ENCODE measurements at regions not wholly inside any gene's neighbourhood (a gene's known extent, or its start where the extent isn't known, plus 50 kb on each side); places are given as distances from the start of the nearest gene placed in this dataset.
A peak's percentile ranks its signal among the peaks of the same experiment; 100 is the strongest.

GRCh38 chr7:142365410-142365842 is 107.6 kb upstream of the PRSS58 start:
- no peak overlapping the region for H3K4me3 ChIP-seq (ENCODE audit: low read depth, low read length)
- TF ChIP-seq, protein P1, sequence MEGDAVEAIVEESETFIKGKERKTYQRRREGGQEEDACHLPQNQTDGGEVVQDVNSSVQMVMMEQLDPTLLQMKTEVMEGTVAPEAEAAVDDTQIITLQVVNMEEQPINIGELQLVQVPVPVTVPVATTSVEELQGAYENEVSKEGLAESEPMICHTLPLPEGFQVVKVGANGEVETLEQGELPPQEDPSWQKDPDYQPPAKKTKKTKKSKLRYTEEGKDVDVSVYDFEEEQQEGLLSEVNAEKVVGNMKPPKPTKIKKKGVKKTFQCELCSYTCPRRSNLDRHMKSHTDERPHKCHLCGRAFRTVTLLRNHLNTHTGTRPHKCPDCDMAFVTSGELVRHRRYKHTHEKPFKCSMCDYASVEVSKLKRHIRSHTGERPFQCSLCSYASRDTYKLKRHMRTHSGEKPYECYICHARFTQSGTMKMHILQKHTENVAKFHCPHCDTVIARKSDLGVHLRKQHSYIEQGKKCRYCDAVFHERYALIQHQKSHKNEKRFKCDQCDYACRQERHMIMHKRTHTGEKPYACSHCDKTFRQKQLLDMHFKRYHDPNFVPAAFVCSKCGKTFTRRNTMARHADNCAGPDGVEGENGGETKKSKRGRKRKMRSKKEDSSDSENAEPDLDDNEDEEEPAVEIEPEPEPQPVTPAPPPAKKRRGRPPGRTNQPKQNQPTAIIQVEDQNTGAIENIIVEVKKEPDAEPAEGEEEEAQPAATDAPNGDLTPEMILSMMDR (IDR thresholded peaks at IDR 0.05; ENCODE audit: low read depth, low read length): no peak

GRCh38 chr7:142364551-142364950 is 106.7 kb upstream of the PRSS58 start:
- no peak overlapping the region for H3K4me3 ChIP-seq (ENCODE audit: low read depth, low read length)
- TF ChIP-seq, protein P1 (IDR thresholded peaks at IDR 0.05; ENCODE audit: low read depth, low read length): no peak

DNA sequence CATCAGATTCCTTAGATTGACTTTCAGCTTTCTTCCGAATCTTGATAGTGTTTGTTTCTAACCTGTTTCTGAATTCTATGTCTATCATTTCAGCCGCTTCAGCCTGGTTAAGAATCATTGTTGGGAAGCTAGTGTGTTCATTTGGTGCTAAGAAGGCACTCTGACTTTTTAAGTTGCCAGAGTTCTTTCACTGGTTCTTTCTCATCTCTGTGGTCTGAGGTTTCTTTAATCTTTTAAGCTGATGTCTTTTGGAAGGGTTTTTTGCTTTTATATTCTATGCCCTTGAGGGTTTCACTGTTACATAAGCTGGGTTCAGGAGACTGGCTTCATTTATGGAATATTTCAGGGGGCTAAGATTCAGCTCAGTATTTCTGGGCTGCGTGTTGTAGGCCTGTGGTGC is 104.5 kb upstream of the PRSS58 start:
- H3K4me3 ChIP-seq (ENCODE audit: low read depth, low read length): no peak overlapping the region
- TF ChIP-seq, protein P1 (IDR thresholded peaks at IDR 0.05; ENCODE audit: low read depth, low read length): no peak

- TF ChIP-seq, protein P1 (IDR thresholded peaks at IDR 0.05; ENCODE audit: low read depth, low read length): no peak
These were observed 101.9 kb upstream of the PRSS58 start for GRCh38 chr7:142359694-142360279.

GRCh38 chr7:142357953-142358520 is 100.2 kb upstream of the PRSS58 start:
- H3K4me3 ChIP-seq (ENCODE audit: low read depth, low read length): no peak overlapping the region
- TF ChIP-seq, protein P1 (IDR thresholded peaks at IDR 0.05; ENCODE audit: low read depth, low read length): peak; percentile 75

More at GRCh38 chr7:142359694-142360279, 101.9 kb upstream of the PRSS58 start:
- H3K4me3 ChIP-seq (ENCODE audit: low read depth, low read length): no peak overlapping the region

- TF ChIP-seq, protein P1 (IDR thresholded peaks at IDR 0.05; ENCODE audit: low read depth, low read length): no peak
- no peak overlapping the region for H3K4me3 ChIP-seq (ENCODE audit: low read depth, low read length)
These were observed 98.3 kb upstream of the PRSS58 start for GRCh38 chr7:142356166-142356565.

- TF ChIP-seq, protein P1 (IDR thresholded peaks at IDR 0.05; ENCODE audit: low read depth, low read length): no peak
- H3K4me3 ChIP-seq (ENCODE audit: low read depth, low read length): no peak overlapping the region
These were observed 97.5 kb upstream of the PRSS58 start for GRCh38 chr7:142355328-142355727.
